GM10266 (cell line): ENCODE measurements at regions not wholly inside any gene's neighbourhood (a gene's known extent, or its start where the extent isn't known, plus 50 kb on each side); places are given as distances from the start of the nearest gene placed in this dataset.

Source experiments
- DNase-seq: peaks from one replicate; pipeline ENCODE4 v3.0.0; 2012; ENCODE audit errors: extremely low spot score
- CTCF ChIP-seq: IDR thresholded peaks from 2 replicates; pipeline ENCODE4 v1.5.1; 2012; ENCODE audit warnings: mild to moderate bottlenecking, low read depth; ENCODE audit not compliant: control insufficient read depth, insufficient read depth; ENCODE audit errors: missing control alignments

GRCh38 chr13:23956106-23956505 is 58.8 kb upstream of the C1QTNF9B start:
- TF ChIP-seq CTCF, result no peak
- no peak for DNase-seq

- TF ChIP-seq CTCF, result no peak
- DNase-seq, result no peak
These were observed 60.7 kb upstream of the C1QTNF9B start for GRCh38 chr13:23957981-23958380.

GRCh38 chr13:23959231-23959862 is 62.0 kb upstream of the C1QTNF9B start:
- DNase-seq, result no peak
- TF ChIP-seq CTCF, result no peak

- no peak for DNase-seq
- peak; percentile 56 for TF ChIP-seq CTCF
These were observed 63.4 kb upstream of the C1QTNF9B start for GRCh38 chr13:23960566-23961156.

- peak; percentile 7 for TF ChIP-seq CTCF
- no peak for DNase-seq
These were observed 66.1 kb upstream of the C1QTNF9B start for GRCh38 chr13:23963184-23963931.

- no peak for TF ChIP-seq CTCF
- DNase-seq, result no peak
These were observed 66.6 kb upstream of the C1QTNF9B start for GRCh38 chr13:23963947-23964346.

- no peak for DNase-seq
- no peak for TF ChIP-seq CTCF
These were observed 68.0 kb upstream of the C1QTNF9B start for GRCh38 chr13:23965346-23965745.
